Kidney epithelial cell (primary cell): ENCODE measurements at regions not wholly inside any gene's neighbourhood (a gene's known extent, or its start where the extent isn't known, plus 50 kb on each side); places are given as distances from the start of the nearest gene placed in this dataset.

Source experiments
- DNase-seq: peaks from one replicate; pipeline ENCODE4 v3.0.0-alpha.2; 2010; ENCODE audit warnings: low read depth
- H3K27me3 ChIP-seq: 2 replicates; pipeline ENCODE4 v1.6.0; 2011; ENCODE audit warnings: low read length; ENCODE audit not compliant: control insufficient read depth, insufficient read depth
- H3K36me3 ChIP-seq: 2 replicates; pipeline ENCODE4 v1.5.1; 2011; ENCODE audit warnings: low read length; ENCODE audit not compliant: control insufficient read depth, insufficient read depth
- H3K4me3 ChIP-seq: 2 replicates; pipeline ENCODE4 v1.5.1; 2011; ENCODE audit warnings: low read depth, mild to moderate bottlenecking, control low read depth, low read length
- TF ChIP-seq, protein P1 (sequence below): IDR thresholded peaks from 2 replicates; pipeline ENCODE4 v1.5.1; 2011; ENCODE audit warnings: mild to moderate bottlenecking, moderate library complexity, low read length, control low read depth, inconsistent platforms; ENCODE audit not compliant: insufficient read depth, poor library complexity, severe bottlenecking

DNA sequence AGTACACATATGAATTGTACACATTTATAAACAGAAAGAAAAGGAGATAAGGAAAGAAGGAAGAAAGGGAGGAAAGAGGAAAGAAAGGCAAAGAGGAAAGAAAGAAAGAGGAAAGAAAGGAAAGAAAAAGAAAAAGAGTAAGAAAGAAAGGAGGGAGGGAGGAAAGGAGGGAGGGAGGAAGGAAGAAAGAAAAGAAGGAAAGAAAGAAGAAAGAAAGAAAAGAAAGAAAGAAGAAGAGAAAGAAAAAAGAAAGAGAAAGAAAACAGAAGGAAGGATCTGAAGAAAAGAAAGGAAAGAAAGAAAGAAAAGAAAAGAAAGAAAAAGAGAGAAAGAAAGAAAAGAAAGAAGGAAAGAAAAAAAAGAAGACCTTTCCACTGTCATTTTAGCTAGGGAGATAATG, 571.4 kb upstream of the SALL1 start:
- H3K36me3 ChIP-seq, result no peaks in the 10 kb centered on the region

DNA sequence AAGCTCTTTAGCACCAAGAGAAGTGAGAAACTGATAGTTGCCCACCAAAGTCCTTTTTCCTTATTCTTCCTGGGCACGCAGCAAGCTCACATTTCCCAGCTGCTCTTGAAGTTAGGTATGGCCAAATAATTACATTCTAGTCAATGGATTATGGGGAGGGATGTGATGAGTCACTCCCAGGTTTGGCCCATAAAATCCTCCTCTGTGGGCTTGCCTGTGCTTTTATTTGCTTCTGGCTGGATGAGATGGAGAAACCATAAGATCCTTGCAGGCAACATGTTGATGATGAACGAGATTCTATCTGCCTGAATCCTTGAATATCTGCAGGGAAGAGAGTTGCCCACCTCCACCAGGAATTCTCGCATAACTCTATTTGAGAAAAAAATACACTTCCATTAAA, 568.3 kb upstream of the SALL1 start:
- Histone ChIP-seq H3K4me3 (no peak overlapping the region), H3K27me3 (no peaks in the 10 kb centered on the region), H3K36me3 (no peaks in the 10 kb centered on the region)
- no peak for DNase-seq
- TF ChIP-seq, protein P1, sequence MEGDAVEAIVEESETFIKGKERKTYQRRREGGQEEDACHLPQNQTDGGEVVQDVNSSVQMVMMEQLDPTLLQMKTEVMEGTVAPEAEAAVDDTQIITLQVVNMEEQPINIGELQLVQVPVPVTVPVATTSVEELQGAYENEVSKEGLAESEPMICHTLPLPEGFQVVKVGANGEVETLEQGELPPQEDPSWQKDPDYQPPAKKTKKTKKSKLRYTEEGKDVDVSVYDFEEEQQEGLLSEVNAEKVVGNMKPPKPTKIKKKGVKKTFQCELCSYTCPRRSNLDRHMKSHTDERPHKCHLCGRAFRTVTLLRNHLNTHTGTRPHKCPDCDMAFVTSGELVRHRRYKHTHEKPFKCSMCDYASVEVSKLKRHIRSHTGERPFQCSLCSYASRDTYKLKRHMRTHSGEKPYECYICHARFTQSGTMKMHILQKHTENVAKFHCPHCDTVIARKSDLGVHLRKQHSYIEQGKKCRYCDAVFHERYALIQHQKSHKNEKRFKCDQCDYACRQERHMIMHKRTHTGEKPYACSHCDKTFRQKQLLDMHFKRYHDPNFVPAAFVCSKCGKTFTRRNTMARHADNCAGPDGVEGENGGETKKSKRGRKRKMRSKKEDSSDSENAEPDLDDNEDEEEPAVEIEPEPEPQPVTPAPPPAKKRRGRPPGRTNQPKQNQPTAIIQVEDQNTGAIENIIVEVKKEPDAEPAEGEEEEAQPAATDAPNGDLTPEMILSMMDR, result no peak

More for the DNA sequence above, 571.4 kb upstream of the SALL1 start:
- TF ChIP-seq, protein P1, result no peak
- DNase-seq, result no peak
- no peak overlapping the region for H3K4me3 ChIP-seq
- H3K27me3 ChIP-seq, result no peaks in the 10 kb centered on the region

DNA sequence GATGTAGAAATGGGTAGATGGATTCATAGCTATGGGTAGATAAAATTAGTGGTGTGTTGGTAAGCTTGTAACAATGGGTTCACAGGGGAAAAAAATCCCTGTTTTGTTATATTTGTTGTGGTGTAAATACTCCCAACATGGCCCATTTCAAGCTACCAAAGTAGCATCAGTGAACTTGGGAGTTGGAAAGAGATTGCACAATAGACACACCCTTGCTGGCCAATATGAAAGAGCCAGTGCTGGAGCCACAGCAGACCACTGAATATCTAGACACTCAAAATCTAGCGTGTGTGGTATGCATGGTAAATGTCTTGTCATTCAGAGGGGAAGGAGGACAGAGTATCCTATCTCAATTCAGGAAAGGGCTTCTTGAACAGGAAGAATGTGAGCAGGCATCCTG, 565.1 kb upstream of the SALL1 start:
- Histone ChIP-seq H3K4me3 (no peak overlapping the region), H3K27me3 (no peaks in the 10 kb centered on the region), H3K36me3 (no peaks in the 10 kb centered on the region)
- DNase-seq, result no peak
- TF ChIP-seq, protein P1, result no peak

DNA sequence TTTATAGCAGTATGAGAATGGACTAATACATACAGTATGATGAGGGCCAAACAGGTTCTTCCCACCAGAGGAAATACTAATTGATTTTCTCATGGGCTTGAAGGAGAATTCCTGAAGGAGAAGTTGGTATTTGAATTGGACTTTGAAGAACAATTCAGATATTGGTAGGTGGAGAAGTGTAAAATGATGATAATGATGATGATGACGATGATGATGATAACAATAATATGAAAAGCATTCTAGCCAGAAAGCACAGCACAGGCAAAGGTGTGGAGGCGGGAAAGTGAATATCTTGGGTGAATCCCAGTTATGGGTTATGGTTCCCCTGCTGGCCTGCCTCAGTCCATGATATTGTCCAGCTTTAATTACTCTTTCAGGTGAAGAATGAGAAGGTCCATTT, 562.4 kb upstream of the SALL1 start:
- DNase-seq, result no peak
- Histone ChIP-seq H3K4me3 (no peak overlapping the region), H3K27me3 (no peaks in the 10 kb centered on the region), H3K36me3 (no peaks in the 10 kb centered on the region)
- TF ChIP-seq, protein P1, result no peak

DNA sequence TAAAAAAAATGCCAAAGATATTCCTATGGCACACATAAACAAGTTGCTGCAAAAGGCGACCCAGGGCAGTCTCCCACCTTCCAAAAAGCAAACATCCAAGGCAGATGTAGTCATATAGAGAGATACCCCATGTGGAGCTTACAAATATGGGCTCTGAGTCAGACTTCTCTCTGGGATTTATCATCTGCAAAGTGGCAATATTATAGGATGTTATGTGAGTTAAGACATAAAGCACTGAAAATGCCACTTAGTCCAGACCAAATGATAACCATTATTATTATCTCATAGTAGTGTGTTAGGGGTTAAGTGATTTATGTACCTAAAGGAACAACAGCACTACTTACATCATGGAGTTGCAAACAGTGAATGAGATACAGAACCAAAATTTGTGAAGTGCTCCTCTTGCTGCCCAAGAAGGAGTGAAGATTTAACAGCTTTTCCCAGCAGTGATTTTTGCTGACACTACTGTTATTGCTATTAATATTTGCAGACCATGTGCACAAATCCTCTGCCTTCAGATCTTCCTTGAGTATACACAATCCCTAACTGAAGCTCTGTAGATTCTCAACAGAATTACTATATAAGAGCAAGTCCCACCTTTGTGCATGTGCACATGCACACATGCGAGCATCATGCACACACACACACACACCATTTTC, 560.0 kb upstream of the SALL1 start:
- TF ChIP-seq, protein P1, result no peak
- Histone ChIP-seq H3K4me3 (no peak overlapping the region), H3K36me3 (no peaks in the 10 kb centered on the region), H3K27me3 (no peaks in the 10 kb centered on the region)
- DNase-seq, result no peak

DNA sequence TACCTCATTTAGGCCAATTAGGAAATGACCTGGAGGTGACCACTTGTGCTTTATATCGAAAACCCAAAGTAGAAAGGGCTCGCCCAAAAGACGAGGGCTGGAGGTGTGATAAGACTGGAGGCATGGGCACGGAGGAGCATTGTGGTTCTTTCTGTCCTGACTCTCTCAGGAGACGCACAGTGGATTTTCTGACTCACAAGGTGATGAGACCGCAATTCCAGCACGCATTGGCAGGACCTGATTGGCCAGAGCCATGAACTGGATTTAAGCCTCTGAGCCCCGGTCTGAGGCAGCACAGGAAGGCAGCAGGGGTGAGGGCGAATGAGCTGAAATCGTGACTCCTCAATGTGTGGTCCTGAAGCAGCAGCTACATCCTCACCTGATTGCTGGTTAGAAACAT, 559.1 kb upstream of the SALL1 start:
- TF ChIP-seq, protein P1, result no peak
- no peak for DNase-seq
- Histone ChIP-seq H3K36me3 (no peaks in the 10 kb centered on the region), H3K27me3 (no peaks in the 10 kb centered on the region), H3K4me3 (no peak overlapping the region)
